ENCODE measurements at regions not wholly inside any gene's neighbourhood (a gene's known extent, or its start where the extent isn't known, plus 50 kb on each side); places are given as distances from the start of the nearest gene placed in this dataset.

DNA sequence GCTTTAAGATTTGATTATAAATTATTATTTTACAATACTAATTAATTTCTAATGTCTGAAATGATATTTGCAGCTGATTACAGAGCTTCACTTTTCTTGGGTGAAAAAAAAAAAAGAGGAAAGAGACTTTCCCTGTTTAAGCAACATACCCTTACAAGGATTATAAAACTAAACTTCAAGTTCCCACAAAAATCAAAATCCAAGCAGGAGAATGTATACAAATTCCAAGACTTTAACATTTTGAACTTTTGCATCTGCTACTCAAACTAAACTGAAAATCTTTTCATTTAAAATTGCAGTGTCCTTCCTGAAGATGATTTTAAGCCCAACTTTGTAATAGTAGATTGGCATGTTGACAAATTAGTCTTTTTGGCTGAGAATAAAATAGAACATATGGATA, 742.4 kb upstream of the INTU start:
- TF ChIP-seq, protein P1, sequence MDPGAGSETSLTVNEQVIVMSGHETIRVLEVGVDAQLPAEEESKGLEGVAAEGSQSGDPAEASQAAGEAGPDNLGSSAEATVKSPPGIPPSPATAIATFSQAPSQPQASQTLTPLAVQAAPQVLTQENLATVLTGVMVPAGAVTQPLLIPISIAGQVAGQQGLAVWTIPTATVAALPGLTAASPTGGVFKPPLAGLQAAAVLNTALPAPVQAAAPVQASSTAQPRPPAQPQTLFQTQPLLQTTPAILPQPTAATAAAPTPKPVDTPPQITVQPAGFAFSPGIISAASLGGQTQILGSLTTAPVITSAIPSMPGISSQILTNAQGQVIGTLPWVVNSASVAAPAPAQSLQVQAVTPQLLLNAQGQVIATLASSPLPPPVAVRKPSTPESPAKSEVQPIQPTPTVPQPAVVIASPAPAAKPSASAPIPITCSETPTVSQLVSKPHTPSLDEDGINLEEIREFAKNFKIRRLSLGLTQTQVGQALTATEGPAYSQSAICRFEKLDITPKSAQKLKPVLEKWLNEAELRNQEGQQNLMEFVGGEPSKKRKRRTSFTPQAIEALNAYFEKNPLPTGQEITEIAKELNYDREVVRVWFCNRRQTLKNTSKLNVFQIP (CRISPR knock-in tag; IDR thresholded peaks at IDR 0.05; ENCODE audit: borderline replicate concordance, low read depth) = no peak
- no peak for TF ChIP-seq ISL1 (CRISPR knock-in tag; IDR thresholded peaks at IDR 0.05)
- TF ChIP-seq ARNTL (CRISPR knock-in tag; IDR thresholded peaks at IDR 0.05; ENCODE audit: borderline replicate concordance, low read depth) = no peak
- TF ChIP-seq TCF4 (CRISPR knock-in tag; IDR thresholded peaks at IDR 0.05; ENCODE audit: borderline replicate concordance) = no peak
- TF ChIP-seq ZFP30 (CRISPR knock-in tag; IDR thresholded peaks at IDR 0.05) = no peak
- no peak for TF ChIP-seq PPARA (CRISPR knock-in tag; IDR thresholded peaks at IDR 0.05; ENCODE audit: borderline replicate concordance)
- no peak for TF ChIP-seq ZNF565 (CRISPR knock-in tag; conservative IDR thresholded peaks at IDR 0.05; ENCODE audit: low read depth)
- no peak for TF ChIP-seq RARB (CRISPR knock-in tag; IDR thresholded peaks at IDR 0.05)
- TF ChIP-seq, protein P2, sequence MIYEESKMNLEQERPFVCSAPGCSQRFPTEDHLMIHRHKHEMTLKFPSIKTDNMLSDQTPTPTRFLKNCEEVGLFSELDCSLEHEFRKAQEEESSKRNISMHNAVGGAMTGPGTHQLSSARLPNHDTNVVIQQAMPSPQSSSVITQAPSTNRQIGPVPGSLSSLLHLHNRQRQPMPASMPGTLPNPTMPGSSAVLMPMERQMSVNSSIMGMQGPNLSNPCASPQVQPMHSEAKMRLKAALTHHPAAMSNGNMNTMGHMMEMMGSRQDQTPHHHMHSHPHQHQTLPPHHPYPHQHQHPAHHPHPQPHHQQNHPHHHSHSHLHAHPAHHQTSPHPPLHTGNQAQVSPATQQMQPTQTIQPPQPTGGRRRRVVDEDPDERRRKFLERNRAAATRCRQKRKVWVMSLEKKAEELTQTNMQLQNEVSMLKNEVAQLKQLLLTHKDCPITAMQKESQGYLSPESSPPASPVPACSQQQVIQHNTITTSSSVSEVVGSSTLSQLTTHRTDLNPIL (CRISPR knock-in tag; IDR thresholded peaks at IDR 0.05; ENCODE audit: low read depth) = no peak
- TF ChIP-seq, protein P3, sequence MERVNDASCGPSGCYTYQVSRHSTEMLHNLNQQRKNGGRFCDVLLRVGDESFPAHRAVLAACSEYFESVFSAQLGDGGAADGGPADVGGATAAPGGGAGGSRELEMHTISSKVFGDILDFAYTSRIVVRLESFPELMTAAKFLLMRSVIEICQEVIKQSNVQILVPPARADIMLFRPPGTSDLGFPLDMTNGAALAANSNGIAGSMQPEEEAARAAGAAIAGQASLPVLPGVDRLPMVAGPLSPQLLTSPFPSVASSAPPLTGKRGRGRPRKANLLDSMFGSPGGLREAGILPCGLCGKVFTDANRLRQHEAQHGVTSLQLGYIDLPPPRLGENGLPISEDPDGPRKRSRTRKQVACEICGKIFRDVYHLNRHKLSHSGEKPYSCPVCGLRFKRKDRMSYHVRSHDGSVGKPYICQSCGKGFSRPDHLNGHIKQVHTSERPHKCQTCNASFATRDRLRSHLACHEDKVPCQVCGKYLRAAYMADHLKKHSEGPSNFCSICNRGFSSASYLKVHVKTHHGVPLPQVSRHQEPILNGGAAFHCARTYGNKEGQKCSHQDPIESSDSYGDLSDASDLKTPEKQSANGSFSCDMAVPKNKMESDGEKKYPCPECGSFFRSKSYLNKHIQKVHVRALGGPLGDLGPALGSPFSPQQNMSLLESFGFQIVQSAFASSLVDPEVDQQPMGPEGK (CRISPR knock-in tag; IDR thresholded peaks at IDR 0.05; ENCODE audit: borderline replicate concordance) = no peak
